ENCODE measurements at regions not wholly inside any gene's neighbourhood (a gene's known extent, or its start where the extent isn't known, plus 50 kb on each side); places are given as distances from the start of the nearest gene placed in this dataset.

- no peak for TF ChIP-seq BCL3 (IDR thresholded peaks at IDR 0.05; ENCODE audit: borderline replicate concordance, insufficient read depth, low read depth, low read length, poor library complexity, severe bottlenecking)
These were observed 595.9 kb downstream of the DSC3 start (continued) for GRCh38 chr18:30446605-30447004.

- no peaks in the 10 kb centered on the region for H3K79me2 ChIP-seq (ENCODE audit: control insufficient read depth, insufficient read depth, low read length)
- H3K27ac ChIP-seq (ENCODE audit: control insufficient read depth, insufficient read depth), result no peak overlapping the region
- BruUV-seq (replicated peaks), result no TSS peak
- in situ Hi-C loops (cut with MboI) (no loop called here), intact Hi-C loops (cut with micrococcal nuclease; ENCODE audit: unreplicated experiment) (loop anchor here (5.0 kb wide), 1 partner anchor 103 kb away; no protein-coding TSS in a partner anchor)
- H3K9ac ChIP-seq (ENCODE audit: control insufficient read depth, insufficient read depth, low read length), result no peak overlapping the region
- H3K27me3 ChIP-seq (replicated peaks in 1 of 2; ENCODE audit: control insufficient read depth in 2 of 2, insufficient read depth in 2 of 2, low read length in 1 of 2), result no peaks in the 10 kb centered on the region
- FAIRE-seq, result no peak
- H3K4me3 ChIP-seq, result no peak overlapping the region
- H3K36me3 ChIP-seq (ENCODE audit: control insufficient read depth in 2 of 2, insufficient read depth in 2 of 2, low read length in 1 of 2), result no peaks in the 10 kb centered on the region
- no peak overlapping the region for H3K4me2 ChIP-seq (ENCODE audit: control insufficient read depth, insufficient read depth)
- no peaks in the 10 kb centered on the region for H3K4me1 ChIP-seq (ENCODE audit: control insufficient read depth, insufficient read depth, low read length)
- RAD21 ChIA-PET (ENCODE audit: unreplicated experiment), result no interaction called here
- H3K9me3 ChIP-seq (replicated peaks; ENCODE audit: control insufficient read depth, insufficient read depth, low read length), result no peaks in the 10 kb centered on the region
- no peak for DNase-seq (ENCODE audit: low read depth, low spot score)
- 2% methylated on average over 2 of the region's 2 CpGs for WGBS (ENCODE audit: insufficient coverage, insufficient replicate concordance, low lambda C conversion rate, missing lambda C conversion rate)
- CTCF ChIA-PET, result no interaction called here
- SMC1A ChIA-PET (ENCODE audit: uncharacterized antibody, unreplicated experiment), result interaction anchor here (0.6 to 3.1 kb wide), 8 partner anchors 11 to 91 kb away, joined by 3 to 14 read pairs (median 3); no protein-coding TSS in a partner anchor
- no peak for ATAC-seq
- no peak for TF ChIP-seq YBX1 (IDR thresholded peaks at IDR 0.05)
- TF ChIP-seq NFXL1 (IDR thresholded peaks at IDR 0.05; ENCODE audit: borderline replicate concordance), result no peak
- TF ChIP-seq TCF7 (IDR thresholded peaks at IDR 0.05; ENCODE audit: borderline replicate concordance), result no peak
- H2AFZ ChIP-seq (ENCODE audit: control insufficient read depth, low read depth, low read length), result no peak overlapping the region
- POLR2A ChIA-PET, result no interaction called here
- H4K20me1 ChIP-seq (ENCODE audit: control insufficient read depth, insufficient read depth), result no peaks in the 10 kb centered on the region
These were observed 598.0 kb downstream of the DSC3 start for GRCh38 chr18:30444544-30444943.

- intact Hi-C loops (cut with micrococcal nuclease; ENCODE audit: unreplicated experiment) (loop anchor here (5.0 kb wide), 1 partner anchor 107 kb away; no protein-coding TSS in a partner anchor), in situ Hi-C loops (cut with MboI) (no loop called here)
- ChIA-PET POLR2A (no interaction called here), SMC1A (ENCODE audit: uncharacterized antibody, unreplicated experiment) (interaction anchor here (1.6 kb wide), 2 partner anchors 9 to 17 kb away, joined by 3 to 6 read pairs; no protein-coding TSS in a partner anchor), CTCF (interaction anchor here (0.6 kb wide), 1 partner anchor 10 kb away, joined by 3 read pairs; no protein-coding TSS in a partner anchor), RAD21 (ENCODE audit: unreplicated experiment) (no interaction called here)
- H3K36me3 ChIP-seq (ENCODE audit: control insufficient read depth in 2 of 2, insufficient read depth in 2 of 2, low read length in 1 of 2), result no peaks in the 10 kb centered on the region
- WGBS (ENCODE audit: insufficient coverage, insufficient replicate concordance, low lambda C conversion rate, missing lambda C conversion rate), result 13% methylated on average over 2 of the region's 2 CpGs
- no peak overlapping the region for H3K9ac ChIP-seq (ENCODE audit: control insufficient read depth, insufficient read depth, low read length)
- no TSS peak for BruUV-seq (replicated peaks)
- H2AFZ ChIP-seq (ENCODE audit: control insufficient read depth, low read depth, low read length), result no peak overlapping the region
- FAIRE-seq, result no peak
- no peak overlapping the region for H3K27ac ChIP-seq (ENCODE audit: control insufficient read depth, insufficient read depth)
- no peak overlapping the region for H3K4me3 ChIP-seq
- no peaks in the 10 kb centered on the region for H3K4me1 ChIP-seq (ENCODE audit: control insufficient read depth, insufficient read depth, low read length)
- H3K27me3 ChIP-seq (replicated peaks in 1 of 2; ENCODE audit: control insufficient read depth in 2 of 2, insufficient read depth in 2 of 2, low read length in 1 of 2), result no peaks in the 10 kb centered on the region
- ATAC-seq, result no peak
- no peaks in the 10 kb centered on the region for H4K20me1 ChIP-seq (ENCODE audit: control insufficient read depth, insufficient read depth)
- no peak for DNase-seq (ENCODE audit: low read depth, low spot score)
- H3K4me2 ChIP-seq (ENCODE audit: control insufficient read depth, insufficient read depth), result no peak overlapping the region
- no peaks in the 10 kb centered on the region for H3K9me3 ChIP-seq (replicated peaks; ENCODE audit: control insufficient read depth, insufficient read depth, low read length)
- H3K79me2 ChIP-seq (ENCODE audit: control insufficient read depth, insufficient read depth, low read length), result no peaks in the 10 kb centered on the region
- TF ChIP-seq IRF5 (IDR thresholded peaks at IDR 0.05; ENCODE audit: borderline replicate concordance) (no peak), ATF7 (IDR thresholded peaks at IDR 0.05; ENCODE audit: low read depth) (no peak), GATAD2B (conservative IDR thresholded peaks at IDR 0.05; ENCODE audit: low read depth) (no peak), SIN3A (IDR thresholded peaks at IDR 0.05; ENCODE audit: low read depth, low read length) (no peak), TAF1 (IDR thresholded peaks at IDR 0.05; ENCODE audit: borderline replicate concordance, low read depth, low read length) (no peak), RB1 (IDR thresholded peaks at IDR 0.05; ENCODE audit: borderline replicate concordance) (no peak)
These were observed 602.2 kb downstream of the DSC3 start for GRCh38 chr18:30440351-30440750.
